Right renal pelvis (tissue), 4 donors: ENCODE measurements at regions not wholly inside any gene's neighbourhood (a gene's known extent, or its start where the extent isn't known, plus 50 kb on each side); places are given as distances from the start of the nearest gene placed in this dataset.
"Not testable (repeated sequence)": the region's sequence is repeated elsewhere in the genome, so short reads cannot be mapped to it uniquely, and the experiment has no call there.

Source experiments
- DNase-seq, 4 donors: peaks; one replicate each; pipeline ENCODE4 v3.0.0-alpha.2; 2013; ENCODE audit warnings: low read depth in 4 of 4, low spot score in 3 of 4, missing footprints in 1 of 4

DNA sequence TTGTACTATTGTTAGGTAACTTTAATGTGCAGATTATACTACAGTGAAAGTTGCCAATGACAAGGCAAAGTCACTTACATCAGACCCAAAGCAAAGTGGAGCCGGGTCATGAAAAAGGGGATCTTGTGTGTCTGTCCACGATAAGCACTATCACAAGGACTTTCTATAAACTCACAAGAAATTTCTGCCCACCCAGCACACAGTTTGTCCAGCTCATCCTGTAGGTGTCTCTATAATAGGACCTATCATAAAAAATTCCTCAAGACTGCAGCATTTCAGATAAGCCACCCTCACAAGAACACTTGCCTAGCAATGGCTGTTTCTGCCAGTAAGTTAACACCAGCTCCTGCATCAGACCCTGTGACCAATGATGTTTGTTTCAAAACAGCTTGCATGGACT is 335.9 kb downstream of the OR4F29 start:
- DNase-seq, result not testable (repeated sequence)

DNA sequence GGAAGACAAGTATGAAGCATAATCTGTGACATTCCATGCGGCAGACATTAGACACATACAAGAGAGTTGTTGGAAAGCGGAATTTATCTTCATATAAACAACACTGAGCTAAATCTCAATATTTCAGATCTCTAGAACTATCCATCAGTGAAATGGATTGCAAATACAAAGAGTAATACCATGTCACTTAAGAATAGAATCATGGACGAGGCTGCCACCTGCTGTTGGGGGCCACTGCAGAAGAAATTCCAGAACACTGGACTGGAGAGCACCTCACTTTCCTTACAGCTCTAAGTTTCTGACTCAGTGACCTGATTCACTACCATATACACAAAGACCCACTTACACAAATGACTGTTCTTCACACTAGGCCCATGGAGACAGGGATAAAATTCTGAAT is 346.7 kb downstream of the OR4F29 start:
- DNase-seq, result not testable (repeated sequence)

DNA sequence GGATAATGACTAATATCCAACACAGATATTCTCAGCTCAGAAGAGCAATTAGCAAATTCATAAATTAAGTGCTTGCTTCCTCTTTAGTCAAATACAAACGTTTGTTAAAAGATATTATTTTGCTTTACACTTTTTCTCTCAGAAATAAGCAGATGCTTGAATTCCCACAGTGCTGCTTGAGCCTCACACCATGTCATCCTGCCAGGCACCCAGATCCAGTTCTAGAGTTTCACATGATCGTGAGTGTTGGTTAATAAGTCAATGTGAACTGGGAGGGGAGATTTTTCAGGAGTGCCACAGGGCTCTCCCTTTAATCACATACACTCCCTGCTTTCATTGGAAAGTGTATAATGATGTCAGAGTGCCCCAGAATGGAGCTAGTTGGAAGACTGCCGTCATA is 352.0 kb downstream of the OR4F29 start:
- DNase-seq, result not testable (repeated sequence)

DNA sequence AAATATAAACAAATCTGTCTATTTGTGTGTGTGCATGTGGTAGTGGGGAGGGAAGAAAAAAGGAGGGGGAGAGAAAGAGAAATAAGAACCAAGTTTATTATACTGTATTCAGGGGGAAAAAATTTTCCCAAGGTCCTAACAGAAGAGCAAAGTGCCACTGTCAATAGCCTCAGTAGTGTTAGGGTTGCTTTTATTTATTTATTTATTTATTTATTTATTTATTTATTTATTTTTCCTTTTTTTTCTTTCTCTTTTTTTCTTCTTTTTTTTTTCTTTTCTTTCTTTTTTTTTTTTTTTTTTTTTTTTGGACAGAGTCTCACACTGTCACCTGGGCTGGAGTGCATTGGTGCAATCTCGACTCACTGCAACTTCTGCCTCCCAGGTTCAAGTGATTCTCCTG is 352.7 kb downstream of the OR4F29 start:
- DNase-seq, result not testable (repeated sequence)

DNA sequence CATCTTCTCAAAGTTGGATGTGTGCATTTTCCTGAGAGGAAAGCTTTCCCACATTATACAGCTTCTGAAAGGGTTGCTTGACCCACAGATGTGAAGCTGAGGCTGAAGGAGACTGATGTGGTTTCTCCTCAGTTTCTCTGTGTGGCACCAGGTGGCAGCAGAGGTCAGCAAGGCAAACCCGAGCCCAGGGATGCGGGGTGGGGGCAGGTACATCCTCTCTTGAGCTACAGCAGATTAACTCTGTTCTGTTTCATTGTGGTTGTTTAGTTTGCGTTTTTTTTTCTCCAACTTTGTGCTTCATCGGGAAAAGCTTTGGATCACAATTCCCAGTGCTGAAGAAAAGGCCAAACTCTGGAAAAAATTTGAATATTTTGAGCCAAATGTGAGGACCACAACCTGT is 360.2 kb downstream of the OR4F29 start:
- DNase-seq, result not testable (repeated sequence)

DNA sequence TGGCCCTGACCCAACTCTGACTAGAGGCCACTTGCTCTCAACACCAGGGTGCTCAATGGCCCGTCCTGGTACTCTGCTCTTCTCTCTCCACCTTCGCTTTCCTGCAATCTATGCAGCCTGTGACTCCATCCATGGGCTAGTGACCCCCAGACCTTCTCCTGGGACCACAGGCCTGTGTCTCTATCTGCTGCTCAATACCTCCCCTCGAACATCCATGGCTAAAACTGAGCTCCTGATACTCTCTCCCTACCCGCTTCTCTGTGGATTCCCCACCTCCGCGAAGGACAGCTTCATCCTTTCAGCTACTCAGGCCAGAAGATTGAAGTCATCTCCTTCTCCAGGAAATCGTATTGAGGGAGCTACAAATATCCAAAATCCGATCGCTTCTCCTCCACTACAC is 363.4 kb downstream of the OR4F29 start:
- not testable (repeated sequence) for DNase-seq

DNA sequence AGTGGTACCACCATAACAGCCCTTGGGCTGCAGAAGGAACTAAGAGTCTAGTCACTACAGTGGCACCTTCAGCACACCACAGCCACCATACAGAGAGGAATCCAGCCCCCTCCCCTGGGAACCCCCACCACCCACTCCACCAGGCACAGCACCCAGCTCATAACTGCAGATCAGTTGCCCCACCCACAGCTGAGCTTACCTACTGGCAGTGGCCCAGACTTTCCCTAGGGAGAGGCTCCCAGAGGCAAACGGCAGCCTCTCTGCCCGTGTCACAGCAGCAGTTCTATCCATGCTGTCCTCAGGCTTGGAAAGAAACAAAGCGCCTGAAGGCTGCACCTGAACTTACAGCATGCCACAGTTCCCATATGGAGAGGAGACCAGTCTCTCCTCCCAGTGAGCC is 372.3 kb downstream of the OR4F29 start:
- DNase-seq, result not testable (repeated sequence)

DNA sequence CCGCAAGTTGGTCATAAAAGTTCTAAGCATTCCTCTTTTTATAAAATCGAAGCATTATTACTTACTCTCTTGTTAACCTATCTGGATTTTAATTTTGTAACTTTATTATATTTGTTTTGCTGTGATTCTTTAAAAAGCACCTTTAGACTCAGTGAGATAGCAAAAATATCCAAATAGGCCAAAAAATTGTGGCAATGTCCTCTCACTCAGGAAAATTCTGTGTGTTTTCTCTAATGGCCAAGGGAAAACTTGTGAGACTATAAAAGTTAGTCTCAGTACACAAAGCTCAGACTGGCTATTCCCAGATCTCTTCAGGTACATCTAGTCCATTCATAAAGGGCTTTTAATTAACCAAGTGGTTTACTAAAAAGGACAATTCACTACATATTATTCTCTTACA is 386.4 kb downstream of the OR4F29 start, which contains the start of gene OR4F5:
Gene OR4F5, plus strand, starts transcription at position 301 of the 400 bp plus-strand sequence.
- DNase-seq, result not testable (repeated sequence)

DNA sequence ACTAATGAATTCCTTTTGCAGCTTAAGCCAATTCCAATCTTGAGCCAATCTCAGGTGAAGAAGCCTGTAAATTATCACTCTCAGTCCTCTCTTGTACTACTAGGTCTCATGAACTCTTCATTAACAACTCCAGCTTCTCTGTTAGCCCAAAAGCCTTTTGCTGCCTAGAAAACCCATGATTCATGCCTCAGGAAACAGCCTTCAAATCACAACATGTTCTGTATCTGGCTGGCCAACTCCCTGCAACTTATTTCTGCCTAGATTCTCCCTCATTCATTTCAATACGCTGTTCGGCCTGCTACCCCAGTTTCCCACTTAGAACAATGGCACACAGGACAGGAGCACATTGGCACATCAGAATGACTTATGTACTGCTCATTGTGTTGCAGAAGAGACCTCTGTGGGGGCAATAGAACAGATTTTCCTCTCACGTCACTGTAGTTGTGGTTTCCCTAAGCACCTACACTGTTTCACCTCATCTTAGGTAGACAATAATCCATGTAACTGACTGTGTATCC is 395.4 kb downstream of the OR4F29 start:
- DNase-seq, result not testable (repeated sequence)

DNA sequence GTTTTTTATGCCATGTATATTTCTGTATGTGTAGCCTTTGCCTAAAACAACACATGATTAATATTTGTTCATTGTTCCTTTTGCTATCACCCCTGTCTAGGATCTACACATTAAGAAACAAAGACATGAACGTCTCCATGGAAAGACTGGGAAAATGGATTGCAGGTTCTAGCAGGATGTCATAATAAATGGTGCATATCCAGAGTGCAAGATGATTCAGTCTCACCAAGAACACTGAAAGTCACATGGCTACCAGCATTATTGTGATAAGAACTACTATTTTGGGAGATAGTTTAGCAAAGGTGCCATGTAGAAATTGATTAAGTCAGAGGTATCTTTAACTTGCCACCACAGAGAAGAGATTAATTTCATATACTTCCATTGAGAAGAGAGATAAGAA is 398.3 kb downstream of the OR4F29 start:
- DNase-seq, result not testable (repeated sequence)

DNA sequence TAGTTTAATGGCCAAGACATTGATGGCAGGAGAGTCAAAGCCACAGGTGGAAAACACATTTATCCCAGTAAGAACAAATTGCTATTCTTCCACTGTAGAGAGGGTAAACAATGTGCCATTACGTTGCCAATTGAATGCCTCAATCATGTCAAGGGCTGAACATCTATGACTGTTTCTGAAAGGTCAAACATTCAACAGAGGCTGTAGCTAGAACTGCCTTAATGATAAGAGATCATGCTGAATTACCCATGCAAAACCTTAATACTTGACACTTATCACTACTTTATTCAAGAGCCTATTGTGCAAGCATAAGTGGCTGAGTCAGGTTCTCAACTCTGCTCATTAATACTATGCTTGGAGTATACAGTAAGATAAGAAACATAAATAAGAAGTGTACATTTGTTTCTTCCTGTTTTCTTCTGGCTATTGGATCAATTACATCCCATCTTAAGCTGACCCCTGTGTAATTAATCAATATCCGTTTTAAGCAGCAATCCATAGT is 409.5 kb downstream of the OR4F29 start:
- not testable (repeated sequence) for DNase-seq

DNA sequence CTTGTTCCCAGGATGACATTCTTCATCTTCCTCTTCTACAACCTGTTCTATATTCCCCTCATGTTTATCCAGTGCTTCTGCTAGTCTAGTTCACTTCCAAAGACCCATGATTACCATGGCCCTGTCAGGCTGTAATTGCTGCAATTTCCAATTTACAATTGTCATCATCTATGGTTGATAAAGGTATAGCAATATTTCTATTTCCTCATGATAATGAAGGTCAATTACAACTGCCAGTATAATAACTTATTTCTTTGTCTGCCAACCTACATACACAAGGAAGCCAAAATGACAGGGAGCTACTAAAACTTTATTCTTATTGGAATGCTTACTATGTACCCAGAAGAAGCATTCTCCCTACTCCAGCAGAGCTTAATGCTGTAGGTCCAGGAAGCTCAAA is 410.3 kb downstream of the OR4F29 start:
- DNase-seq, result not testable (repeated sequence)

DNA sequence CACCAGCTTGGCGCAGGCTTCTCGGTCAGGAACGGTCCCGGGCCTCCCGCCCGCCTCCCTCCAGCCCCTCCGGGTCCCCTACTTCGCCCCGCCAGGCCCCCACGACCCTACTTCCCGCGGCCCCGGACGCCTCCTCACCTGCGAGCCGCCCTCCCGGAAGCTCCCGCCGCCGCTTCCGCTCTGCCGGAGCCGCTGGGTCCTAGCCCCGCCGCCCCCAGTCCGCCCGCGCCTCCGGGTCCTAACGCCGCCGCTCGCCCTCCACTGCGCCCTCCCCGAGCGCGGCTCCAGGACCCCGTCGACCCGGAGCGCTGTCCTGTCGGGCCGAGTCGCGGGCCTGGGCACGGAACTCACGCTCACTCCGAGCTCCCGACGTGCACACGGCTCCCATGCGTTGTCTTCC is 422.3 kb downstream of the OR4F29 start:
- not testable (repeated sequence) for DNase-seq

DNA sequence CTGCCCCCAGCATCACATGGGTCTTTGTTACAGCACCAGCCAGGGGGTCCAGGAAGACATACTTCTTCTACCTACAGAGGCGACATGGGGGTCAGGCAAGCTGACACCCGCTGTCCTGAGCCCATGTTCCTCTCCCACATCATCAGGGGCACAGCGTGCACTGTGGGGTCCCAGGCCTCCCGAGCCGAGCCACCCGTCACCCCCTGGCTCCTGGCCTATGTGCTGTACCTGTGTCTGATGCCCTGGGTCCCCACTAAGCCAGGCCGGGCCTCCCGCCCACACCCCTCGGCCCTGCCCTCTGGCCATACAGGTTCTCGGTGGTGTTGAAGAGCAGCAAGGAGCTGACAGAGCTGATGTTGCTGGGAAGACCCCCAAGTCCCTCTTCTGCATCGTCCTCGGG is 434.2 kb downstream of the OR4F29 start:
- DNase-seq, result not testable (repeated sequence)

DNA sequence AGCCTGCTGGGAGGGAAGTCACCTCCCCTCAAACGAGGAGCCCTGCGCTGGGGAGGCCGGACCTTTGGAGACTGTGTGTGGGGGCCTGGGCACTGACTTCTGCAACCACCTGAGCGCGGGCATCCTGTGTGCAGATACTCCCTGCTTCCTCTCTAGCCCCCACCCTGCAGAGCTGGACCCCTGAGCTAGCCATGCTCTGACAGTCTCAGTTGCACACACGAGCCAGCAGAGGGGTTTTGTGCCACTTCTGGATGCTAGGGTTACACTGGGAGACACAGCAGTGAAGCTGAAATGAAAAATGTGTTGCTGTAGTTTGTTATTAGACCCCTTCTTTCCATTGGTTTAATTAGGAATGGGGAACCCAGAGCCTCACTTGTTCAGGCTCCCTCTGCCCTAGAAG is 435.5 kb downstream of the OR4F29 start:
- not testable (repeated sequence) for DNase-seq

DNA sequence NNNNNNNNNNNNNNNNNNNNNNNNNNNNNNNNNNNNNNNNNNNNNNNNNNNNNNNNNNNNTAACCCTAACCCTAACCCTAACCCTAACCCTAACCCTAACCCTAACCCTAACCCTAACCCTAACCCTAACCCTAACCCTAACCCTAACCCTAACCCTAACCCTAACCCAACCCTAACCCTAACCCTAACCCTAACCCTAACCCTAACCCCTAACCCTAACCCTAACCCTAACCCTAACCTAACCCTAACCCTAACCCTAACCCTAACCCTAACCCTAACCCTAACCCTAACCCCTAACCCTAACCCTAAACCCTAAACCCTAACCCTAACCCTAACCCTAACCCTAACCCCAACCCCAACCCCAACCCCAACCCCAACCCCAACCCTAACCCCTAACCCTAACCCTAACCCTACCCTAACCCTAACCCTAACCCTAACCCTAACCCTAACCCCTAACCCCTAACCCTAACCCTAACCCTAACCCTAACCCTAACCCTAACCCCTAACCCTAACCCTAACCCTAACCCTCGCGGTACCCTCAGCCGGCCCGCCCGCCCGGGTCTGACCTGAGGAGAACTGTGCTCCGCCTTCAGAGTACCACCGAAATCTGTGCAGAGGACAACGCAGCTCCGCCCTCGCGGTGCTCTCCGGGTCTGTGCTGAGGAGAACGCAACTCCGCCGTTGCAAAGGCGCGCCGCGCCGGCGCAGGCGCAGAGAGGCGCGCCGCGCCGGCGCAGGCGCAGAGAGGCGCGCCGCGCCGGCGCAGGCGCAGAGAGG is 441.3 kb downstream of the OR4F29 start:
- not testable (repeated sequence) for DNase-seq
